ENCODE measurements at regions not wholly inside any gene's neighbourhood (a gene's known extent, or its start where the extent isn't known, plus 50 kb on each side); places are given as distances from the start of the nearest gene placed in this dataset.

DNA sequence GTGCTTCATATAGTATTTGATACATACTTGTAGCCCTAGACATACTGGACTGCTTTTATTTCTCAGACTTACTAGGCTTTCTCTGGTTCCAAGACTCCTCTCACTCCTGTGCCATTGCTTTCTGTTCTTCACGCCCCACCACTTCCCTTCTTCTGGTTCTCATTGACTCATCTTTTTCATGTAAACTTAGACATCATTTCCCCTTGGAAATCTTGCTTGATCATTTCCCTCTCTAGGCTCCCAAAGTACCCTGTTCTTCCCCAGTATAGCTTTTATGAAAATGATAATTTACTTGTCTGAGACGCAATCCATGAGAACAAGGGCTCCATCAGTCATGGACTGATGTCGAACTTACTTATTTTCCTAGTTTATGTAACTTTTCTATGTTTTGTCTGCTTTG lies 83.5 kb downstream of the TLR4 start:
- TF ChIP-seq CTCF (optimal IDR thresholded peaks at IDR 0.05 in 1 of 3, IDR thresholded peaks at IDR 0.05 in 1 of 3, conservative IDR thresholded peaks at IDR 0.05 in 1 of 3; ENCODE audit: extremely low read depth in 1 of 3, insufficient read depth in 2 of 3, low read length in 3 of 3) (no peak), EZH2 (IDR thresholded peaks at IDR 0.05; ENCODE audit: low read length) (no peak)
